Dermis microvascular lymphatic vessel endothelial cell (primary cell): ENCODE measurements at regions not wholly inside any gene's neighbourhood (a gene's known extent, or its start where the extent isn't known, plus 50 kb on each side); places are given as distances from the start of the nearest gene placed in this dataset.

Experiments used
- DNase-seq, 2 donors: peaks; one replicate each; pipeline versions ENCODE4 v3.0.0 to v3.0.0-alpha.2; 2010; ENCODE audit warnings: low read depth in 2 of 2

DNA sequence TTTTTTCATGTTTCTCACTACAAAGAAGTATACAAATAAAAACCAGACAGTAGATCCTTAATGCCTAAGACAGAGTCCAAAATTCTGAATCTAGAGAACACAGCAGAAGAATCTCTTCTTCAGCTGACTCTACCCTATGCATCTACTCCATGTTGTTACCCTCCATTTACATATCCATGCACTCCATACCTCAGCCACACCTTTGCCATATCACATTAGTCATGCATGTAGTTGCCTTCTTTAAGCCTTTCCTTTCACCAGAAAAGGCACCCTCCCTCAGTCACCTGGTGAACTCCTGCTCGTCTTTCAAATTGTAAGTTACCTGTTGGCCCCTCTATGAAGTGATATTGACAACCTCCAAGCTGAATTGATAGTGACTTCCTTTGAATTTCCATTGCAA, 271.2 kb upstream of the FAR2 start:
- DNase-seq, result no peak

DNA sequence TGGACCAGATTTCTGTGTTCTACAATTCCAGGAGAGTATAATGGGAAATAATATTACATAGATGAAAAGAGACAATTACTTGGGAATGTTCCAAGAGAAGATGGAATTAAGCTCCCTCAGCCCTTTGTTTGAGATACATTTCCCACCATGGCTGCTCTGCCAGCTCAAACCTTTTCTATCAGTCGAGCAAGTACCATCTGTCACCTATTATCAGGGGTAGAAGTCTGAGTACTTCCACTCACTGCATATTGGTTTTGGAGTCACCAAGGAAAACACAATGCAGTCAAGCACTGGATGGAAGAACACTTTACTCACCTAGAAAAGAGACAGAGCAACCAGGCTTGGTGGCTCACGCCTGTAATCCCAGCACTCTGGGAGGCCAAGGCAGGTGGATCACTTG, 270.4 kb upstream of the FAR2 start:
- DNase-seq, result no peak

DNA sequence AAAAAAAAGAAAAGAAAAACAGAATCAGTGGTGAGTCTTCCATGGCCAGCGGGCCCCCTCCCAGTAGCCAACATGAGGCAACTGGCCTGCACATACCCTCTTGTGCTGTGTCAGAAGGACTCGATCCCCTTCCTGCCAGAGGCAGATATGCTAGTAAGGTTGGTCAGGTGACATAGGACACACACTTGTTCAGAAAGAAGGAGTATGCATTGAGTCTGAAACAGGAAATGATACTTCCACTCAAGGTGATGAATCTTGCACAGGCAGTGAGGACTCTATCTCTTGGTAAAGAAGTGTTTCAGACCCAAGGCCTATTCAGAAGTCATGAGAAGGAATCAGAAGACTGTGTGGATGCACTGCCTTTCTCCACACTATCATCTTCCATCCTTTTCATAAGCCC, 269.7 kb upstream of the FAR2 start:
- no peak for DNase-seq

DNA sequence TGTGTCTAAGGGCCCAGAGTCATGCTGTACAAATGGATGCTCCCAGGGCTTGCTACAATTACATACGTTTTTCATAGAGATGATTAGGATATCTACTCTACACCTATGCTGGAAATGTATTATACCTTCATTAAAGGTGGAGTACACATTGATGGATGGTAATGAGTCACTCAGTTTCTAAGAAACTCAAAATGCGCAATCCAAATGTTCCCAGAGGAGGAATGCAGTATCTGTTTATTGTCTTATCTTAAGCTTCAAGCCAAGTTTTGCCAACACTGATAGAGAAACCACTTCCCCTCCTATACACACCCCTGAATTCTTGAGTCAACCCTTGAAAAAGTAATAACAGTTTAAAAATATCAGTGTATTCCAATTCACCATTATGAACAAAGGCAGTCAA, 266.6 kb upstream of the FAR2 start:
- no peak for DNase-seq

DNA sequence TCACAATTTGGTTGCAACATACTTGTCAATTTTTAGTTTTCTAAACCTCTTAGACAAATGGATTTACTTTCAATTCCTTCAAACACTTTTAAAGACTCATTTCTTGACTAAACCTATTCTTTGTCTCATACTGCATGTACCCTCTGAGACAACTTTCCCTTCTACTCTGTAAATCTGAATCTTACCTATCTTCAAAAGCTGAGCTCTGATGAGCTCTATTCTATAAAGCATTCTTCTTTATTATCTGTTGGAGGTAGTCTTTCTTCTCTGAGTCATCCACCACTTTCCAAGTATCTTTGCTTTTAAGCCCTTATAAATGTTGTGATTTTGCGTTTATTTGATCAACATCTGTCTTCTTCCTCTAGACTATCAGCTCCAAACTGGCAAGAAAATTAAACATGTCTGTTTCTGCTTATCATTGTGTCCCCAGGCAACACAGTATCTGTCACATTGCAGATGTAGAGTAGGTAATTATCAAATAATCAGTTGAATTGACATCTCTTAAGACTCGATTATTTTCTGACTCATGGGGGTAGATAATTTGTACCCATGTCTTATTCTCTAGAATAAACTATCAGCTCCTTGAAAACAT, 265.6 kb upstream of the FAR2 start:
- no peak for DNase-seq

DNA sequence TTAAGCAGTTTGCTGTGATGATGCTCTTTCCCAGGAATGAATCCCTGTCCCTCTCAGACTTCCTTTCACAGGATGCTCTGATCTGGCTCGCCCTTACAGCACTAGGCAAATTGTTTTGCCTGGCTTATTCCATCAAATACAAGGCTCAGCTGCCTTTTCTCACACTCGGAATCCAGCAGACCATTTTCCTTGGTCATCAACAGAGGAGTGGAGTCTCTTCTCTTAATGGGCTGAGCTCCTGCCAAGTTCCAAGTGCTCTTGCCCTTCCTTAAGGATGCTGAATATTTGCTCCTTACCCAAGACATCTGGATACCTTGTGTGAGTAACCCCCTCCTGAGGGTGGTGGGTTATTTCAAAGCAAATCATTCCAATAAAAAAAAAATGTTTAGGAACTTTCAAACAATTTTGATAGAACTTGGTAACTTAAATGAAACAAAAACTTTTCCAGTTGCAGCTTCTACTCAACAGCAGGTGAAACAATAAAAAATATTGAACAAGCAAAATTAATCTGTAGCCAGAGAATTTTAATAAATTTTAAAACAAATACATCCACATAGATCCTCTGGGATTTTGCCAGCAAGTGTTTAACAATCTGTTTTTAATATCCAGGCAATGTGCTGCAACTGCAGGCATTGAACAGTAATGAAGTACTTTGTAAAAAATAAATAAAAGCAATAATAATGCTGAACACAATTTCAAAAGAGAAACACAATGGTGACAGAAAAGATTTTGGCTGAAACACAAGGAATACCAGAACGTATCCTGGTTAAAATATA, 264.0 kb upstream of the FAR2 start:
- DNase-seq, result no peak

DNA sequence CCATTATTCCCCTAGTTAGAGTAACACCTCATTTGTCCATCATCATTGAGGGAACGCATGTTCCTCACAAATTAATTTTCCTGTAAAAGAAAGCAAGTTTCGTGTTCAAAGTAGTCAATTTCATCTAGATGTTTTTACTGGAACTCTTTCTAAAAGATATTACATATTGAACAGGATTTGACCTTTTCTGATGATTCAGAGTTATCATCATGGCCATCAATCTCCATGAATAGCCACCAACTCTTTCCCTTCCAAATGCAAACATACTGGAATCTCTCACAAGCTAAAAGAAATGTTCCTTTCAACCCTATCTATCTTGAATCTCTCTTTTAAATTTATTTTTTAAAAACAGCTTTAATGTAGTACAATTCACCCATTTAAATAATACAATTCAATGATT, 263.1 kb upstream of the FAR2 start:
- no peak for DNase-seq

DNA sequence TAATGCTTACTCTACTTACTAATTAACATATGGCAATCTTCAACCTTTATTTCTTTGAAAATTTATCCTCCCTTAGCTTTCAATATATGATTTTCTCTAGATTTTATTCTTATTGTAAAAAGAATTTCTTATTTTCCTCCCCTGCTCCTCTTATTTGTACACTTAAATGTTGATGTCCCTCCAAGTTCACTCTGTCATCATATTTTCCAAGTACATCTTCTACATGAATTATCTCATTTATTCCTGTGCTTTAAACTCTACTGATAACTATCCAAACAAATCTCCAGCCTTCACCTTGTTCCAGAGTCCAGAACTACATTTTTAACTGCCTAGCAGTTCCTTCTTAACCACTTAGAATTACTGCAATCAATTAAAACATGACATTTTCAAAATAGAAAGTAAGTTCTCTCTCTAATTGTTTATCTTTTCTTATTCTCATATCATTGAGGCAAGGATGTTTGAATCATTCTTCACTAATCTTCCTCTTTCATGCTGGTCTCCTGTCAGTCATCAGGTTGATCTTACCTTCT, 261.6 kb upstream of the FAR2 start:
- no peak for DNase-seq

DNA sequence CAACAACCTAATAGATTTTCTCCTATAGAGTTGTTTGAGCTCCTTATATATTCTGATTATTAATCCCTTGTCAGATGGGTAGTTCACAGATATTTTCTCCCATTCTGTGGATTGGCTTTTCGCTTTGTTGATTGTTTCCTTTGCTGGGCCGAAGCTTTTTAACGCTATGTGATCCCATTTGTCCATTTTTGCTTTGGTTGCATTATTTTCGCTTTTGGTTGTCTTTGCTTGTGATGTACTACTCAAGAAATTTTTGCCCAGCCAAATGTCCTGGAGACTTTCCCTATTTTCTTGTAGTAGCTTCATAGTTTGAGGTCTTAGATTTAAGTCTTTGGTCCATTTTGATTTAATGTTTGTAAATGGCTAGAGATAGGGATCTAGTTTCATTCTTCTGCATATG, 258.4 kb upstream of the FAR2 start:
- no peak for DNase-seq

DNA sequence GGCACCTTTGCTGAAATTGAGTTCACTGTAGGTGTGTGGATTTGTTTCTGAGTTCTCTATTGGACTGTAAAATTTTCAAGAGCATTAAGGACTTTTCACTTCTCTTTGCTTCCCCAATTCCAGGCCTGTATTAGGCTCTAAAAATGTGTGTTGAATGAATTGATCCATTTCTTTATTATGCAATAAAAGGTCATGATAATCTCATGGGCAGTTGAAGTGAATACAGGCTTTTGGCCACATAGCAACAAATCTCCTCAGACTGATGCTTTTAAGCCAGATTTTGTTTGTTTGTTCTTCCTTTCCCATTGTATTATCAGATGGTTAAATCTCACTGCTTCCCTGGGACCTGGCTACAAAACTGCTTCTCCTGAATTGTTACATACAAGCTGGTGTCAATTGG, 258.0 kb upstream of the FAR2 start:
- no peak for DNase-seq

DNA sequence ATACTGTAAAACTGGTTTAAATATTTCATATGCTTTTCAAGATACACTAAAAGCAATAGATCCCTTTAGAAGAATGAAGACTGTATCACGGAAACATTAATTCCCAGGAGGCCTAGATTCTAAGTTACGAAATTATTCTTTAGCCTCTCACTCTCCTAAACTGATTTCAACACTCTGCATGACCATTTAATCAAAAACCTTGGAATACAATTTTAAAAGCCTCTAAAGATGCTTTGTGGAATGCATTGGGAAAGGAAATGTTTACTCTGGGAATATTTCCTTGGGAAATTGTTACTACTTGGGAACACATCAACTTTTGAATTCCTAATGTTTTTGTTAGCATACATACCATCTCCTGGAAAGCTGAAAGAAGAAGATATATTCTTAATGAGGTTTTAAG, 255.7 kb upstream of the FAR2 start:
- DNase-seq, result peak in 1 of 2 donors; percentile 7

DNA sequence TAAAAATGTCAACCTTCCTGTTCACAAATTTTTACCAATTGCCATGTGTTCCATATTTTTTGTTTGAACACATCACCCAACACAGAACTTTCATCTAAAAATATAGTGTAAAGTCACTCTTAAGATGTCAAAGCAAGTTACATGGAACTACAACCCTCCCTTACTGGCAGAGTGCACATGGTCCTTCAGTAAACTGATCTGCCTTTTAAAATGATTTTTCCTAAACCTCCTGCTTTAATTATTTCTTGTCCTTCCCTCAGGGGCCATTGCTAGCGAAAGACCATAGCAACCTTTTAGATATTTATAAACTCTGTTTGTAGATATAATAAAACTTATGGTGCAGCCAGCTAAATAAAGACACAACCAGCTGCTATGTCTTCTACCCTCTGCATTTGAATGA, 255.2 kb upstream of the FAR2 start:
- DNase-seq, result no peak

DNA sequence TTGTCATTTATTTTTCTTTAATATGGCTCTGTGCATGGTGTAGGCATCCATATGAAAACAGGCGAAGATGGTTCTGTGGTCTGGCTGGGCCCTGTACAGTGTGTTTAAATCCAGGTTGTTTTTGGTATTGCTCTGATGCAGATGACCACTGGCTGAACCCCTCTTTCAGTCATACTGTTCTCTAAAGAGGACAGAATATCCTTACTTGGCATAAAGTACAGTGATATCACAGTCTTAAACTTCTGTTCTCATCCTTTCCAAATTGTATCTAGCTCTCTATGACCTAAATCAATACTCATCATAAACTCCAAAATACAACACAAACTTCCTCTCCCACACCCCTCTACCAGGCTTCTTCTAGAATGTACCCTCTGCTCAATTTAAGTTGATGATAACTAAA, 252.7 kb upstream of the FAR2 start:
- no peak for DNase-seq

DNA sequence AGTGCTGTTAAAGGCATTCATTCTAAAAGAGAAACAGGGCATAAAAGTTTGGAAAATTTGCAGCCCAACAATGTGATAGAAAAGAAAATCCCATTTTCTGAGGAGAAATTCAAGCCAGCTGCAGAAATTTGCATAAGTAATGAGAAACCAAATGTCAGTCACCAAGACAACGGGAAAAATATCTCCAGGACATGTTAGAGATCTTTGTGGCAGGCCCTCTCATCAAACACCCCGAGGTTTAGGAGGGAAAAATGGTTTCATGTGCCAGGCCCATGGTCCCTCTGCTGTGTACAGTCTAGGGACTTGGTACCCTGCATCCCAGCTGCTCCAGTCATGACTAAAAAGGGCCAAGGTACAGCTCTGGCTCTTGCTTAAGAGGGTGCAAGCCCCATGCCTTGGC, 251.0 kb upstream of the FAR2 start:
- no peak for DNase-seq

DNA sequence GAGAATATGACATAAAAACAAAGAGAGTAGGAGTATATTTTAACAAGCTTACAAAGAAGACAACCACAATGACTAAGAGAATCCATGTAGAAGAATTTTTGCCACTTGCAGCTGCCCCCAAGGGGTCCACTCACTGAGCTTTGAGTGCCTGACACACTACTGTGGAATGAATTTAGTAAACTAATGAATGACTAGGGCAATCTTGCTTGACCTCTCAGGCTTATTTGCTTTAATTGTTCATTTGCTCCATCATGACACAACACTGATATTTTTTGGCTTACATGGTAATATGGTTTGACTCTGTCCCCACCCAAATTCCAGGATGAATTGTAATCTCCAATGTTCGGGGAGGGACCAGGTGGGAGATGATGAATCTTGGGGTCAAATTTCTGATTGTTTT, 249.1 kb upstream of the FAR2 start:
- no peak for DNase-seq

DNA sequence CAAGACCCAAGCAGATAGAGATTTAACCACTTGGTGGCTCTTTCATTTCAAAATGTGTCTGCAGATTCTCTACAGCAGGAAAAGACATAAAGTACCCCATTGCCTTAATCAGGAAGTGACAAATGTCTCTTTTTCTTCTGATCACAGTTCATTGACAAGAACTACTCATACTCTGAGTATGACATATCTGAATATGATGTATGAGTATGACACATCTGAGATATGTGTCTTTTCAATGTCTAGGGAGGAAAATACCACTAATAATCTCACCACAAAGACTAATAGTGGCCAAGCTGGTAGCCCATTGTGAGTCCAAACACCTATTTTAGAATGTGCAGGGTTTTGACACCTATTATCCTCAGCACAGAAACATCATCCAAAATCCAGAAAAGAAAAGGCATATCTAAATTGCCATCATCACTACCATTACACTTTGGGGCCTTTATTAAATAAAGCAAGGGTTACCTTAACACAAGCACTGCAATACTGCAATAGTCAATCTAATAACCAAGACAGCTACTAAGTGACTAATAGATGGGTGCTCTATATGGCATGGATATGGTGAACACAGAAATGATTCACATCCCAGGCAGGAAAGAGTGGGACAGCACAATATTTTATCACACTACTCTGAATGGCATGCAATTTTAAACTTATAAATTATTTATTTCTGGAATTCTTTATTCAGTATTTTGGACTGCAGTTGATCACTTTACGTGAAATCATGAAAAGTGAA, 243.7 kb upstream of the FAR2 start:
- DNase-seq, result no peak

DNA sequence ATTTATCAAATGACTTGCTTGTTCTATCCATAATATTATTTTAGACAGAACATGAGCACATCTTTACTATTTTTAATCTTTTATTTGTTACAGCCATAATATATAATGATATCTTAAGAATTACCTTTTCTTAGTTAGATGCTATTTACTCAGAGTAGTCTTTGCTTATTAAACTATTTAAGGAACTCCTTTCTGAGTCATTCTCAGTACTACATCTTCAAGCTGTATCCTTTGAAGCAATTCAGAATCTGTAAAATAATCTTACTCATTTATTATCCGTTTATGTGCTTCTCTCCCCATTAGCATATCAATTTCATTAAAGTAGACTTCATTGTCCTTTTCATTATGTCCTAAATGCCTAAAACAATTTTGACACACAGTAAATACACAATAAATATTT, 240.4 kb upstream of the FAR2 start:
- no peak for DNase-seq

DNA sequence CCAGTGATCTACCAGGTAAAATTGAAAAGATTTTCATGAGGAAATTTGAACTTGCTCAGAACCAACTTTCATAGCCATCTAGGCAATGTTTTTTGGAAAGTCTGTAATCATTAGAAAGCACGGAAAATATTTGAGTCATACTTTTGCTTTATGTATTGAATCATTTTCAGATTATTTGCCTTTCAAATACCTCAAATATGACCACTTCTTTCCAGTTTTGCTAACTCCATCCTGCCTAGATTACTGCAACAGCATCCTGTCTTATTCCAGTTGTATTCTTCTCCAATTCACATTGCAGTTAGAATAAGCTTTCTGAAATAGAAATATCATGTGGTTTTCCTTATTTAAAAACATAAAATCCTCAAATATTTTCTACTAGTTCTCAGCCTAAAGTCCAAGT, 239.8 kb upstream of the FAR2 start:
- DNase-seq, result no peak

DNA sequence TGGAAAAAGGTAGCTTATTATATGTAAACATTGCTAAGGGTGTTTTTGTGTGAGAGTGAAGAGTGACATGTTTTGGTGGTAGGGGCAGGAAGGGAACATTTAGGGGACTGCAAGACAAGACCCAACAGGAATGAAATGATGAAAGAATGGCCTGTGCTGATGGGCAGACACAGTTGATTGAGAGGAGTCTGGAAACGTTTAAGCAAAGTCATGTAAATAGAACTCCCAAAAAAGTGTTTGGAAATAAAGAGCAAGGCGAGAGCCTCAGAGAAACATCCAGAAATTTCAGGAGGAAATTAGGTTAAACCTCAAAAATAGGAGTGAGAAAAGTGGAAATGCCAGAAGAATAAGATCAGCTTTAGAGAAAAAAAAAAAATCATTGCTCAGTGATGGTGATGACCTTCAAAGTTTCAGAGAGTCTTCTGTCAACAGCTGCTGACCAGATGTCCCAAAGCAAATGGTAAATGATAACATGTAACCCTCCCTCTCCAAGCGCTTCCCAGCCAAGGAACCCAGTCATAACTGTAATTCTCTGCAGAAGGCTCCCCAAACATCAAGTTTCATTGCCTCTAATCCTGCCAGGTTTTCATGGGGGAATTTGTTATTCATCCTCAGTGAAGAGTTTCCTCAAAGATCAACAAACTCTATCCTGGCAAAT, 223.2 kb upstream of the FAR2 start:
- no peak for DNase-seq

DNA sequence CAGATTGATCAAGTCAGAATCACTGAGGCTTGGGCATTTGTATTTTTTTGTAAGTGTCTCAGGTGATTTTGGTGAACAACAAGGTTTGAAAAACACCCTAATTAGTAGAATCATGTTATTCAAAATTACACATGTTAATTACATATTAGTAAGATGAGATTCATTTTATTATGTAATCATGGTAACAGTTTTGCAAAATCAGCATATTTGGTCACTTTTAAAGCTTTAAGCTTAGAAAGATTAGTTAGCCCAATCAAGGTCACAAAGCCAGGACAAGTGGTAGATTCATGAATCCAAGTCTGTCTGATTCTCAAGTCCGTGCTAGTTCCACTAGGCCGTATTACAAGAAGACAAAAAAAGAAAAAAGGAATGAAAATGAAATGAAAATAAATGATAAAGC, 218.4 kb upstream of the FAR2 start:
- no peak for DNase-seq

DNA sequence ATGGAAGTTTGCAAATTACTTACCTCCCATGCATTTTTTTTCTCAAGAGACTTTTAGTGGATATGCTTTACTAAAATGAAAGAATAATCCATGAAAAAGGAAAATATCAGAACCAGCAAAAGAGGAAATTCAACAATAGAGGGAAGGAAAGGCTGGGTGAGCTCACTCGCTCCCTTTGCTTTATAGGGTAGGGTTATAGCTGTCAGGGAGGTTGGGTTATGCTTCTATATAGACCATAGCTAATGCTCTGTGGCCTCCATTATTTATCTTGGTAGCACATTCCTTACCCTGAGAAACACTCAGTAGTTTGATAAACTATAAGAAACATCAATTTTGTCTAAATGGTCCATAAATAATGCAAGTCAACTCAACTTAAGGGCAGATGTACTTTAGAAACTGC, 215.9 kb upstream of the FAR2 start:
- DNase-seq, result peak; percentile 32 to 60

DNA sequence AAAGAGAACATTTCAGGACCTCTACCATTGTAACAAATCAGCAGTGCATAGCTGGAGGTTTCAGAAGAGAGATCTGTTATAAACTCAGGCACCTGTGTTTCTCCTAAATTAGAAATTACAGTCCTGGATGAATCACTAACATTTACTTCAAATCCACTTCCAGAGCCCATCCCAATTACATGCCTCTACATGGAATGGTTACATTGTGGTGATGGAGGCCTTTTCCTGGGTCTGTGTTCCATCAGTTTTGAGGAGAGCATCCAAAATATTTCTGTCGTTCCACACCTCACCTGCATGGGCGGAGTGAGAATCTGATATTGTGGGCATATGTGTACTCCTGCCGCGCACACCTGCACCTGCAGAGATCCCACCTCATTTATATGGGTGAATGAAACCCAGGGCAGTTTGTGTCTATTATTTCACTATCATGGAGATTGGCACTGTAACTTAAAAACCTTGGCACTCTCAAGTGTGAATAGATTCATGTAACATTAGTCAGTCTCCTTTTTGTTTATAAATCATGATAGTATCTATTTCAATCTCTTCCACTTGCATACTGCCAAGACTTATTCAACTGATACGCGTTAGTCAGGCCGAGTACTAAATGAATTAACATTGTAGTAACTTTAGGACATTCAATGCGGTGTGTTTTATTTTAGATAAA, 215.1 kb upstream of the FAR2 start:
- DNase-seq, result peak in 1 of 2 donors; percentile 73
